Activated CD4-positive, CD25-positive, alpha-beta regulatory T cell treated with anti-CD3 and anti-CD28 coated beads, Interleukin-2, amount 50 U/mL, for 24 hours (primary cell): ENCODE measurements at regions not wholly inside any gene's neighbourhood (a gene's known extent, or its start where the extent isn't known, plus 50 kb on each side); places are given as distances from the start of the nearest gene placed in this dataset.
"Not testable (repeated sequence)": the region's sequence is repeated elsewhere in the genome, so short reads cannot be mapped to it uniquely, and the experiment has no call there.

Source experiments
- ATAC-seq, 2 donors: fragments of 150-1000 bp; cut with Tn5 transposase; one replicate each; pipeline ENCODE4 v1.10.0; 2021; ENCODE audit warnings: mild to moderate bottlenecking in 1 of 2, moderate library complexity in 1 of 2

GRCh38 chr9:124126648-124127646 is 115.4 kb downstream of the LHX2 start:
- peak; percentile 61 to 62 for ATAC-seq

GRCh38 chr9:124128568-124129166 is 117.1 kb downstream of the LHX2 start:
- no peak for ATAC-seq

DNA sequence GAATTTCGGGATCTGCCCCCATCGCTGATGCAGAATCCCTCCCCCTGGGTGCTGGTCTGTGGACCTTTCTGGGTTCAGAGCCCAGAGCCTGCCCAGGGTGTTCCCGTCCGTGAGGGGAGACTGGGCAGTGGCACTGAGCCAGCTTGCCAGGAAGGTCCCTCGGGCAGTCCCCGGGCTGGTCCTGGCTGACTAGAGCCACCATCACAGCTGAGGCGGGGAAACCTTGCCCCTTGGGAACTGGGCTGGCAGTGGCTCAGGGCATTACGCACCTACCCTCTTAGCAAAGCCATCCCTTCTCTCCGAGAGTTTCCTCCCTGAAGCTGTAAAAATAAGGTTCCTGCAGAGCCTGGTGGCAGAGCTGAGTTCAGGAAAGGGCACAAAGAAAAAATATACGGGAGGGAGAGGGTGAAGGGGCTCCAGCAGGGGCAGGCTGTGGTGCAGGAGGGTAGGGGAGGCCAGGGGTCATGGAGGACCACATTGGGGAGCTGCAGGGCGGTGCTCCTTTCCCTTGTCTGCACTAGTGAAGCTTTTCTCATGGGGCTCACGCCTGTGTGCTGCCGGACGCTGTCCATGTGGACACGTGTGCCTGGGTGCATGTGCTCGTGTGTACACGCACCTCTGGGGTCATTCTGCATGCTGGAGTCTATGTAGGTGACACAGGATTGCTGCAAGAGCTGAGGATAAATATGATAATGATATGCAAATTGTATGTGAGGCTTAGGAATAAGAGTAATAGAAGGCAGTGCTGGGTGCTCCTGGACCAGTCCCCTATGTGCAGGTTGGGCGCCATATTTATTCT is 118.9 kb downstream of the LHX2 start:
- no peak for ATAC-seq

DNA sequence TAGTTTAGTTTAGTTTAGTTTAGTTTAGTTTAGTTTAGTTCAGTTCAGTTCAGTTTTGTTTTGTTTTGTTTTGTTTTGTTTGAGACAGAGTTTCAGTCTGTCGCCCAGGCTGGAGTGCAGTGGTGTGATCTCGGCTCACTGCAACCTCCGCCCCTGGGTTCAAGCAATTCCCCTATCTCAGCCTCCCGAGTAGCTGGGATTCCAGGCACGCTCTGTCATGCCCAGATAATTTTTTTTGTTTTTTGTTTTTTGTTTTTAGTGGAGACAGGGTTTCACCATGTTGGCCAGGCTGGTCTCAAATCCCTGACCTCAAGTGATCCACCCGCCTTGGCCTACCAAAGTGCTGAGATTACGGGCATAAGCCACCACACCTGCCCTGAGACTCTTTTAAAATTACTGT is 120.0 kb downstream of the LHX2 start:
- ATAC-seq, result not testable (repeated sequence)

DNA sequence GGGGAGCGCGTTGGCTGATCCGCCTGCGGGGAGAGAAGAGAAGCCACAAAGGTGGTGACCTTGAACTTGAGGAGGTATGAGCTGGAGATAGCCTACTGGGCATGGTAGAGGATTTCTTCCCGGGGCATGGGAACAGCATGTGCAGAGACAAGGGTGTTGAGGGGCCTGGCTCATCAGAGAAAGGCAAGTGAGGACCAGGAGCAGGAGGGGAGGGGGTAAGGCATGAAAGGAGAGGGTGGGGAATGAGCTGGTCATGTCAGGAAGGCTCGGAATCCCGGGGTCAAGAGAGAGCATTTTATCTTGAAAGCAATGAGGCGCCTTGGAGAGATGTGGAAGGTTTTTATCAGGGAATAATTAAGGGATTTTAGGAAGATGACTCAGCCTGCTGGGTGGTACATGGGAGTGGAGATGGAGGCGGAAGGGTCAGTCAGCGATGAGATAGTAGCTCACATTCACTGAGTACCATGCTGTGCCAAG is 121.1 kb downstream of the LHX2 start:
- no peak for ATAC-seq

- peak in 1 of 2 donors; percentile 46 for ATAC-seq
Measured at GRCh38 chr9:124133727-124134126, 122.2 kb downstream of the LHX2 start.

DNA sequence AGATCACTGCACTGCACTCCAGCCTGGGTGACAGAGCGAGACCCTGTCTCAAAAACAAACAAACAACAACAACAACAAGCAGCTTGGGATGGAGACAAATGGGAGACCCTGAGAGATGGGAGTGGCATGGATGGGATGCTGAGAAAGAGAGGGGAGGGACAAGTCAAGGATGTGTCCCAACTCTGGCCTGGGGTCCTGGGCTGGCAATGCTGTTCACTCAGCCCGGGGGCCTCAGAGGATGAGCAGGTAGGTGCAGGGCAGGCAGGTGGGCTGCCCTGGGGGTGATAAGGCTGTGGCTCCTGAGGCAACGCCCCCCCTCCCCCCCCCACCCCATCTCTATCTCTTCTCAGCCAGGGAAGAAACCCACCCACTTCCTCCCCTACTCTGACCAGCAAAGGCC is 123.0 kb downstream of the LHX2 start:
- no peak for ATAC-seq

- no peak for ATAC-seq
Measured at GRCh38 chr9:124135813-124136365, 121.9 kb upstream of the NEK6 start.

DNA sequence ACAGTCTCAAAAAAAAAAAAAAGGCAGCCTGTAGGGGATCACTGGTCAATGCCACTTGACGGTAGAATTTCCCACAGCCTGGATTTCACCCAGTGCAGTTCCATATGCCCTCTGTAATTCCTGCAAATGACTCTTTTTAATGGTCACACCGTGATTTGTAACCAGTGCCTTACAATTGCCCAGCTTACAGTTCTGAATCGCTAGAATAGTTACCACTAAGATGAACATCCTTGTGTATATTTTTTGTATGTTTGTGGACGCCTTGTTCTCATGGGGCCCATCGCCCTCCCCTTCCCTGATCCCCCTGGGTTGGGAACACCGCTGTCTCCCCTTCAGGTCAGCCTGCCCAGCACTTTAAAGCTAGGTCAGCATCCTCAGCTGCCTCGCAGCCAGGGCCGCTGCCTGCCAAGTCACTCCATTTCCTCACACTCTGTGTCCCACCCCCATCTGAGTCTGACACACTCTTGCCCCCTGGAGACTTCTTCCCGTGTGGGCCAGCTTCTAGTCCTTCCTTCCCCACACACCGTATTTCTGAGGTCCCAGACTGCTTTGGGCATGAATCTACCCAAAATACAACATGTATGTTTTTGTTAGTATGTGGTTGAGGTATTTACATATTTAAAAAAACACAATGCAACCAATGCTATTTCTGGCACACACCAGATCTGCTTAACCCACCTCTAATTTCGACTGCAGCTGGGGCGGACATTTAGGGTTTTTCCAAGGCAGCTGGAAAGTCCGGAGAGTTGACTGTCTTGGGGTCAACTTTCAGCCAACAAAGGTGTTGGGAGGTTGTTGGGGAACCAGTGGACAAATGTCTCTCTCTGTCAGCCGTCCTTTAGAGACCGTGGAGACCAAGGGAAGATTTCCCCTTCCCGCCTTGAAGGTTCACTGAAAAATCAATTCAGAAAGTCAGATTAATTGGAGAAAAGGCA is 120.5 kb upstream of the NEK6 start:
- ATAC-seq, result no peak

DNA sequence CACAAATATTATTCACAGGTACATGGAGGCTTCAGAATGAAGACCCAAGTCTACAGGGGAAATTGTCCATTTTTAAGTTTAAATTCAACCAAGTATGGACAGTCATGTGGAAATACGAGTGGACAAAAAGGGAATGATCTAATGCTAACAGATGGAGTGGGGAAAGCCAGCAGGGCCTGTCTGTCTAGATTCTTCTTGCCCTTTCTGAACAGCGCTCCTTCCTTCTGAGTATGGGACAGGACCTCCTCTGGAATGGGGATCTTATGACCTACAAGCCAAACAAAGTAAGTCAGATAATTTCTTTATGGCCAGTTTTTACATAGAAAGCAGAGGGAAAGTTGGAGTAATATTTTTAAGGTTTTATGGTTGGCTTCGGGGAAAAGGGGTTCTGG is 119.8 kb upstream of the NEK6 start:
- ATAC-seq, result no peak

DNA sequence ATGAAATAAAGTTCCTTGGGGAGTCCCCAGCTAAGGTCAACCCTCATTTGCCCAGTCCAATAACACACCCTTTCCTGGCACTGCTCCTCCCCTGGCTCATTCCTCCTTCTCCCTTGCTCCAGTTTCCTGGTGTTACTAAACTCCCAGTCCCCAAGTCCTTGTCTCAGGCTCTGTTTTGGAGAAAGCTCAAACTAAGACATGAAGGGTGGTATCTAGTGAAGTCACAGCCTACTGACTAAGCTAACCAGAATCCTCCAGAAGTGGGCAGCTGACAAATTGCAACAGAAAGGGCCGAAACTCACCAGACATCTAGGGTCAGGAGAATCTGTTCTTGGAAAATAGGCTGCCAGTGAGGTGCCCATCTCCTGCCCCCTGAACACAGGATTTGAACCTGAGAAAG is 118.7 kb upstream of the NEK6 start:
- ATAC-seq, result no peak

DNA sequence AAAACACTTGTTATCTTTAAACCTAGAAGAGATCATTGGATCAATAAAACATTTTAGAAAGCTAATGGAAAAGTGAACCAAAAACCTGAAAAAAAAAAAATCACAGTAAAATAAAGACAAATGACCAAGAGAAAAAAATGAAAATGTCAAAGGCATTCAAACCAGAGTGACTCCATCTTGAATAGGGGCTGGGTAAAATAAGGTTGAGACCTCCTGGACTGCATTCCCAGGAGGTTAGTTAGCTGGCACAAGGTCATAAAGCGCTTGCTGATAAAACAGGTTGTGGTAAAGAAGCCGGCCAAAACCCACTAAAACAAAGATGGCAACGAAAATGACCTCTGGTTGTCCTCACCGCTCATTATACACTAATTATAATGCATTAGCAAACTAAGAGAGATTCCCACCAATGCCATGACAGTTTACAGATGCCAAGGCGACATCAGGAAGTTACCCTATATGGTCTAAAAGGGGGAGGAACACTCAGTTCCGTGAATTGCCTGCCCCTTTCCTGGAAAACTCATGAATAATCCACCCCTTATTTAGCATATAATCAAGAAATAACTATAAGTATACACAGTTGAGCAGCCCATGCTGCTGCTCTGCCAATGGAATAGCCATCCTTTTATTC is 116.7 kb upstream of the NEK6 start:
- no peak for ATAC-seq

- ATAC-seq, result not testable (repeated sequence)
Measured at GRCh38 chr9:124144561-124145123, 113.1 kb upstream of the NEK6 start.

DNA sequence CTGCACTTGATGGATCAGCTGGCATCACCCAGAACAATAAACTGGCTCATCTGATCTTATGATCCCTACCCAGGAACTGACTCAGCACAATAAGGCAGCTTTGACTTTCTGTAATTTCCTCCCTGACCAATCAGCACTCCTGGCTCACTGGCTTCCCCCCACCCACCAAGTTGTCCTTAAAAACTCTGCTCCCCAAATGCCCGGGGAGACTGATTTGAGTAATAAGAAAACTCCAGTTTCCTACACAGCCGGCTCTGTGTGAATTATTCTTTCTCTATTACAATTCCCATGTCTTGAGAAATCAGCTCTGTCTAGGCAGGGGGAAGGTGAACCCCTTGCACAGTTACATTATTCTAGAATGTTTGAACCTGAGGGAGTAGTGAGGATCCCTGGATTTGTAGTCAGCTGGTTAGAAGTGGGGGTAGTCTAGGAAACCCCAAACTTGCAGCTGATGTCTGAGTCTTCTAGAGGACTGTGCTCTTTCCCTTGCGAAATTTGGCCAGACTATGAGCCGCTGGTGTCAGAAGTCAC is 111.7 kb upstream of the NEK6 start:
- ATAC-seq, result no peak

DNA sequence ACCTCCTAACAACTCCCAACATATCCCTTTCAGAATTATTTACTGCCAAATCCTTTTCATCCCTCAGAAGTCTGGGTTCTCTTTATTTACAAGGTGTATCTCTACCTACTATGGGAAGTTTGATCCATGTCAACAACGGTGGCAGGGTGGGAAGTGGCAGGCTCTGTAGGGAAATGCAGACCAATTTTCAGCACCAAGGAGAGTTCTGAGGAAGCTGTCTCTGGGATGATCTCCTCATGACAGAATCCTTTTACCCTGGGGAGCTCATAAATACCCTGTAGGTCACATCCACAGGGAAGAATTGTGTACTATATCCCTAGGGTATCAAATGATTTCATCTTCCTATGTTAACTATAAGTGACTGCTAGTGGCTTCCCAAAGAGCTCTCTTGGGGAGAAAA is 107.8 kb upstream of the NEK6 start:
- ATAC-seq, result no peak

GRCh38 chr9:124163760-124164255 is 93.9 kb upstream of the NEK6 start:
- no peak for ATAC-seq

GRCh38 chr9:124164811-124165210 is 92.9 kb upstream of the NEK6 start:
- no peak for ATAC-seq

GRCh38 chr9:124174433-124174832 is 83.3 kb upstream of the NEK6 start:
- no peak for ATAC-seq

- not testable (repeated sequence) for ATAC-seq
Measured at GRCh38 chr9:124177522-124177921, 80.2 kb upstream of the NEK6 start.
